Choroid plexus epithelial cell (primary cell): ENCODE measurements at regions not wholly inside any gene's neighbourhood (a gene's known extent, or its start where the extent isn't known, plus 50 kb on each side); places are given as distances from the start of the nearest gene placed in this dataset.

Experiments
- DNase-seq: peaks from one replicate; pipeline ENCODE4 v3.0.0-alpha.2; 2010; ENCODE audit warnings: low read depth
- H3K4me3 ChIP-seq: 2 replicates; pipeline ENCODE4 v1.5.1; 2011; ENCODE audit warnings: low read depth, mild to moderate bottlenecking, control low read depth, low read length, moderate library complexity
- TF ChIP-seq, protein P1 (sequence below): conservative IDR thresholded peaks from 2 replicates; pipeline ENCODE4 v1.5.1; 2011; ENCODE audit warnings: low read depth, mild to moderate bottlenecking, control low read depth, inconsistent platforms, low read length, moderate library complexity

- TF ChIP-seq, protein P1, sequence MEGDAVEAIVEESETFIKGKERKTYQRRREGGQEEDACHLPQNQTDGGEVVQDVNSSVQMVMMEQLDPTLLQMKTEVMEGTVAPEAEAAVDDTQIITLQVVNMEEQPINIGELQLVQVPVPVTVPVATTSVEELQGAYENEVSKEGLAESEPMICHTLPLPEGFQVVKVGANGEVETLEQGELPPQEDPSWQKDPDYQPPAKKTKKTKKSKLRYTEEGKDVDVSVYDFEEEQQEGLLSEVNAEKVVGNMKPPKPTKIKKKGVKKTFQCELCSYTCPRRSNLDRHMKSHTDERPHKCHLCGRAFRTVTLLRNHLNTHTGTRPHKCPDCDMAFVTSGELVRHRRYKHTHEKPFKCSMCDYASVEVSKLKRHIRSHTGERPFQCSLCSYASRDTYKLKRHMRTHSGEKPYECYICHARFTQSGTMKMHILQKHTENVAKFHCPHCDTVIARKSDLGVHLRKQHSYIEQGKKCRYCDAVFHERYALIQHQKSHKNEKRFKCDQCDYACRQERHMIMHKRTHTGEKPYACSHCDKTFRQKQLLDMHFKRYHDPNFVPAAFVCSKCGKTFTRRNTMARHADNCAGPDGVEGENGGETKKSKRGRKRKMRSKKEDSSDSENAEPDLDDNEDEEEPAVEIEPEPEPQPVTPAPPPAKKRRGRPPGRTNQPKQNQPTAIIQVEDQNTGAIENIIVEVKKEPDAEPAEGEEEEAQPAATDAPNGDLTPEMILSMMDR = no peak
- DNase-seq = no peak
- no peak overlapping the region for H3K4me3 ChIP-seq
These were observed 344.8 kb downstream of the CHRM3 start for GRCh38 chr1:239731082-239731748.

DNA sequence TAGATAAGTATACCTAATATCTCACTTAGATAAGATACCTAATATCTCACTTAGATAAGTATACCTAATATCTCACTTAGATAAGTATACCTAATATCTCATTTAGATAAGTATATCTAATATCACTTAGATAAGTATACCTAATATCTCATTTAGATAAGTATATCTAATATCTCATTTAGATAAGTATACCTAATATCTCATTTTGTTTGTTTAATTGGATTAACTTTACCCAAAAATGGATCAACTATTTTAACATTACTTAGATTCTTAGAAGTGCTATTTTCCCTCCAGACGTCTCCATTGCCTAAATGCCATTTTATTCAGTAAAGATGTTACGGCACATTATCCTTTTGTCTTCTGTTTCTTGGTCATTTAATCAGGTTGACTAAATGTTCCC lies 346.4 kb downstream of the CHRM3 start:
- TF ChIP-seq, protein P1 = no peak
- H3K4me3 ChIP-seq = no peak overlapping the region
- no peak for DNase-seq

DNA sequence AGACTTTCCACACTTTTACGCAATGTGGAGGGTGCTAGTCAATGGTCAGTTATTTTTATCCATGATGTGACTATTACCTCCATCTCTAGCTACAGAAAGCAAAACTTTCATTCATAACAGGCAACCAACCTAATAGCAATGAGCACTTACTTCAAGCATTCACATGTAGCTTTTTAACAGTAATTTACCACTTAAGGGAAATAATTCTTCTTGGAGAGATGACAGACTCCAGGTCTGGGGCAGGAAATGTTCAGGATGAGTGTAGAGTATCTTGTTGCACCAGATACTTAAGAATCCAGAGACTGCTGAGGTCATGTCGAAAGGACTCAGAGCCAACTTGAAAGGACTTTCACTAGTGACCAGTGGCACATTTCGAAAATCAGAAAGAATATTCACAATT lies 347.6 kb downstream of the CHRM3 start:
- TF ChIP-seq, protein P1 = no peak

DNA sequence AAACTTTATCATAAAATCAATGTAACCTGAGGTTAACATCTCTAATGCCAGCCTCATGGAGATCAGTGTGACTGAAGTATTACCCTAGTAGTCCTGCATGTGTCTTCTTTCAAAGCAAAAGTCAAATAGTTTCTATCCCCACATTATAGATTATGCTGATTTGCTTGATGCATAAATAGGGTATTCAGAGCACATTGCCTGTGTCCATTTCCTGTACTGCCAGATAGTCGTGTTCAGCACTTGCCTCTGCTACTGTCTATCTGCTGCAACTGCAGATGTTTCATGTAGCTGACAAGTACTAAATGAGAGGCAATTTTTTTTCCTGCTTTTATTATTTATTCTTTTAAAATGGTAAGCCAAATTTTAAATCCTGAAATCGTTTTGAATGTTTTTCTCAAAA lies 348.7 kb downstream of the CHRM3 start:
- no peak overlapping the region for H3K4me3 ChIP-seq
- TF ChIP-seq, protein P1 = no peak
- DNase-seq = no peak

More for the DNA sequence above, 347.6 kb downstream of the CHRM3 start:
- H3K4me3 ChIP-seq = no peak overlapping the region
- DNase-seq = no peak

DNA sequence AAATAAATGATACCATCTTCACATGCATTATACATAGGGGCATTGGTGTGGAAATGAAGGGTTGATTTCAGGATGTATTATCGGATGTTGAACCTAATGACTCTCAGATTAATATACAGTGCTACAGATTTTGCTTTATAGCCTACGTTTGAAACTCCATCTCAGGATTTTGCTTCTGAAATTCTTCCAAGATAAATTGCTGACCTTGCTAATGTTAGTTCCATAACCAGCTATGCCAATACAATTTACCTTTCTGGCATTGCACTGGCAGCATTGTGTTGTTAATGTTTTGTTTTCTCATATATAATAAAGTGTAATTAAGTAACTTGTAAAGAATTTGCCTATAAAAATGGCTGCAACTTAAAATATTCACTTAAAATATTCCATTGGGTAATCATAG lies 350.1 kb downstream of the CHRM3 start:
- DNase-seq = no peak
- TF ChIP-seq, protein P1 = no peak
- H3K4me3 ChIP-seq = no peak overlapping the region

DNA sequence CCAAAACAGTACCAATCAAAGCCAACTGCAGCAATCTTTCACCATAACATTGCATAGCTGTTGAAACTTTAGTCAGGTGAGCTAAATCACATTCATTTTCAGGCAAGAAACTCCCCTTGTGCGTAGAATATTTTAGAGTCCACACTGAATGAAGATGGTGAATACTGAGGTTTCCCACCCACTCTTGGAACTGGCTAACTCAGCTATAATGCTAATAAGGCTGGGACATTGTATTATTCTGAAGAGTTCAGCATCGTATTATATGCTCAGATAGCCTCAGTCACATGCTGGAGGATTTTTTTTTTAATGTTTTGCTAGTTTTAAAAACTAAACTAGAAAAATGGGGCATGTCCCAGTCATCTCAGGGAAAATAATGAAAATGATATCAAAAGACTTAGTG lies 352.3 kb upstream of the FMN2 start:
- TF ChIP-seq, protein P1 = no peak
- DNase-seq = no peak
- no peak overlapping the region for H3K4me3 ChIP-seq

GRCh38 chr1:239739919-239740318 lies 351.8 kb upstream of the FMN2 start:
- H3K4me3 ChIP-seq = no peak overlapping the region
- TF ChIP-seq, protein P1 = no peak
- DNase-seq = no peak
